ENCODE measurements at regions not wholly inside any gene's neighbourhood (a gene's known extent, or its start where the extent isn't known, plus 50 kb on each side); places are given as distances from the start of the nearest gene placed in this dataset.
"Not testable (repeated sequence)": the region's sequence is repeated elsewhere in the genome, so short reads cannot be mapped to it uniquely, and the experiment has no call there.

DNA sequence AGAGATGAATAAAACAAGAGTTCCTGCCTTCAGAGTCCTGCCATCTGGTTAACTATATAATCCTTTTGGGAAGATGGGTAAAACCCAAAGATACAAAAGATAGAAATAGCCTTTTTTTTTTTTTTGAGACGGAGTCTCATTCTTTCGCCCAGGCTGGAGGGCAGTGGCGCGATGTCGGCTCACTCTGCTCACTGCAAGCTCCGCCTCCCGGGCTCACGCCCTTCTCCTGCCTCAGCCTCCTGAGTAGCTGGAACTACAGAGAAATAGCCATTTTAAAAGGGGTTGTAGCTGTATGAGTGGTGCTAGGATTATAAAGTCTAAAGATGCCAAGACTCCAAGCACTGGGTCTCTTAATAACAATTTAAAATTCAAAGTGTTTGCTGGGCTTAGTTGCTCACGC is 97.2 kb downstream of the KDR start:
- DNase-seq, result no peak

DNA sequence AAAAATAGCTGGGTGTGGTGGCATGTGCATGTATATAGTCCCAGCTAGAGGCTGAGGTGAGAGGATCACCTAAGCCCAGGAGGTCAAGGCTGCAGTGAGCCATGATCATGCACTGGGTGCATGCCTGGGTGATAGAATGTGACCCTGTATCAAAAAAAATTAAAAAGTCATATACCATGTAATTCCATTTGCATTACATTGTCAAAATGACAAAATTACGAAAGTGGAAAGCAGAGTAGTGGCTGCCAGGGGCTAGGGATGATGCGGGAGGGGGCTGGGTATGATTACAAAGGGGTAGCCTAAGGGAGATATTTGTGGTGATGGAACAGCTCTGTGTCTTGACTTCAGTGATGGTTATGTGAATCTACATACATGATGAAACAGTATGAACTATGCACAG is 97.8 kb downstream of the KDR start:
- no peak for DNase-seq

DNA sequence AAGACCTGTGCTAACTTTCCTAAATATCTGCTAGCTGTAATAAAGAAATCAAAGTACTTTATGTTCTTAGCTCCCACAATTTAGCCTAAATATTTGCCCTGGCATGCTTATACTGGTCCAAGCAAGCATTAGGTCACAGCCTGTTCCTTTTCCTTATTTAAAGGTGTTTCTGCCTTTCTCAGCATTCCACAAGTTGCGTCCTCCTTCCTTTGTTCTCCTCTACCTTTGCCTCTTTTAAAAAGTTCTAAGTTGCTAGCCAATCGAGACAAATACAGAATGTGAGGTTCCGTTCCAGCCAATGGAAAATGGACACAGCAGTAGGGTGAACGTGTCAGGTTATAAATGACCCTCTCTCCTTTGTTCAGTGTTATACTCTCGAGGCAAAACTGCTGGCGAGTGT is 99.9 kb downstream of the KDR start:
- DNase-seq, result not testable (repeated sequence)

DNA sequence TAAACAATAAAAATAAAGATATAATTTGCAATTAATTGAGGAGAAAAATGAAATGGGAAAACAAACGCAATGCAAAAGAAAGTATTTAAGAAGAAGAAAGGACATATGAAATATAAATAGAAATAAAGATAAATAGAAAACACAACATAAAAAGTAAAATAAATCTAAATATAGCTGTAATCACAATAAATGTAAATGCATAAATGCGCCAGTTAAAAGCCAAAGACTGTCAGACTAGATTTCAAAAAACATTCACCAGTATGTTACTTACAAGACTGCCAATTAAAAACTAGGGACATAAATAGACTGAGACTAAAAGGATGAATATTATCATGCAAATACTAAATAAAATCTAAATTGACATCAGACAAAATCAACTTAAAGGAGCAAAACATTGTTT is 102.4 kb downstream of the KDR start:
- DNase-seq, result no peak

DNA sequence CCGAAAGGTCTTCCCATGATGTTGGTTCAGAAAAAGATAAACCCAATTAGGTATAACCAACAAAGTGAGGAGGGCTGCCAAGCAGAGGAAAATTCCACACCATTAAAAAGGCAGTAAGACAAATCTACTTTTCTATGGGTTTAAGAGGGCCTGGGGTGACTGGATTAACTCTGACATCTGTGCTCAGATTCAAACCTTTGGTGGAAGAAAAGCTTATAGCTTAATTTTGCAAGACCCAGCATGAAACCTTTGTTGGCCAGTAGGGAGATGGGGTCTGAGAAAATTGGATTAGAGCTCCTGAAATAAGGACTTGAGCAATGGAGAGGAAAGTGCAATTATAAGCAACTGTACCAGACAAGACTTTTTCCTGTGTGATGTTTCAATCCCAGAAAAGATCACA is 104.2 kb downstream of the KDR start:
- no peak for DNase-seq

DNA sequence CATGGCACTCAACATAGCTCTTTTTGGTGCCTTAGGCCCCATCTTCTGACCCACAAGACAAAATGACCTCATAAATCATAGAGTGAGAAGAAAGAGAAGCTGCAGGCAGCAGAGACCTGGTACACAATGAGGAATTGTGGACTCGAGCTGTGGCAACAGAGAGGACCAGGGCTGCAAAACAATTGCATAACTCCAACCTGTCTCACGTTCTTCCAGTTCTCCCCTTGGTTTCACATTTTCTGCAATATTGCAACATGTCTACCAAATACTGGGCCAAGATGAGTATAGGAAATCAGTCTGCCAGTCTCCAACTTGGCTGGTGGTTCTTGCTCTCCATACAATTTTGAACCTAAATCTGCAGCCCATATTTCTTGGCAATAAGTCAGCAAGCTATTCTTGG is 105.3 kb downstream of the KDR start:
- no peak for DNase-seq

DNA sequence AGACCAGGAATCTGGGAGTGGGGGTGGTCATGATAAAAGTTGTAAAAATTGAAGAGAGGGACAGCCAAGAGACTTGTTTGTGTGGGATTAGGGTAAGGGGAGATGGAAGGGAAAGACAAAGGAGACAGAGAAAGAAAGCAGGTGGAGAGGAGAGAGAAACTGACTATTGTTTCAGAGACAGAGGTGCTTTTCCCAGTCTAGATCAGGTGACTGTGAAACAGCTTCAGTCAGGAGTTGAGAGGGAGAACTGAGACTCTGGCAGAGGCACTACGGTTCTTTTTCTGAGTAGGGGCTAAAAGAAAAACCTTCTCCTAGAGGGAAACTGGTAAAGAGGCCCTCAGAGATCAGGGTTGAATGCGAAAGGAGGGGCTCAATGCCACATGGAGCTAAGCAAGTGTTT is 106.4 kb downstream of the KDR start:
- no peak for DNase-seq

DNA sequence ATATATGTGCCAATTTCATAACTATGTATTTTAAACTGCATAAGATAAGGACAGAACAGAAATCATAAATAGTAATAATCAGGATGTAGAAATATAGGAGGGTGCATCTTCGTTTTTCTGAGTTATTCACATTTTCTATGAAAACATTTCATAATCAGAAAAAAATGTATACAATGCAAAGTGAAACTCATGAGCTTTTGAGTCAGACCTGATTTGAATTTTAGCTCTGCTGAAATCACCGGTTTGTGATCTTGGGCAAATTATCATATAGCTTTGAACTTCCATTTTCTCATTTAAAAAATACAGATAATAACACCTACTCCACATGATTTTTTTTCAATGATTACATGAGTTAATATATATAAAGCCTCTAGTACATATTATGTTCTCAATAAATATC is 106.9 kb downstream of the KDR start:
- no peak for DNase-seq

DNA sequence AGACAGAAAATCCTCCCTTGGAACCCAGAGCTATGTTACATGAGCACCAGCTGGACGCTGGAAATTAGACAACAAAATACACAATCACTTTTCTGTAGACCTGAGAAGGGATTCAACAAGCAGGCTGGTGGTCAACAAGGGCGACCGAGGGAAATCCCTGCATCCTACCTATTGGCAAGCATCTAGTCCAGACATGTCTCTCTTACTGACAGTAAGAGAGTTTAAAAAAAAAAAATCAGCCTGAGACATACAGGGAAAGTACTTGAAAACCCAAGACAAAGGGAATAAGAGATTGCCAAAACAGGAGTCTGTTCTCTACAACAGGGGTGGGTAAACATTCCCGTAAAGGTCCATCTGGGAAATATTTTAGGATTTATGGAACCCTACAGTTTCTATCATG is 108.0 kb downstream of the KDR start:
- no peak for DNase-seq

DNA sequence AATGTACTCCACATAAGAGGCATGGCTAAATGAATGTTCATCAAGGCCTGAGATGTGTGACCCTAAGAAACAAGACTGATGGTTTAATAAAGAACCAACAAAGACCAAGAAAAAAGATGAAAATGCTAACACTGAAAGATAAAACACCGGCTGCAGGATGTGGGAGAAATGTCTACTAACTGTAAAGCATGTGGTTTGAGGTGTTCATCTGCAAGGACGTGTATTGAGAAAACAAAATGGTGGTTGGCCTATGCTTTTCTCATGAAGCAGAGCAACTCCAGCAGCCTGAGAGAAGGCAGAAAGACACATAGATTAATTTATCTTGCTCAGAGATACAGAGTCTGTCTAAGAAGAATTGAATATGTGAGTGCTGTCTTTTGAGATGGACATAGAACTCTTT is 109.3 kb downstream of the KDR start:
- no peak for DNase-seq

DNA sequence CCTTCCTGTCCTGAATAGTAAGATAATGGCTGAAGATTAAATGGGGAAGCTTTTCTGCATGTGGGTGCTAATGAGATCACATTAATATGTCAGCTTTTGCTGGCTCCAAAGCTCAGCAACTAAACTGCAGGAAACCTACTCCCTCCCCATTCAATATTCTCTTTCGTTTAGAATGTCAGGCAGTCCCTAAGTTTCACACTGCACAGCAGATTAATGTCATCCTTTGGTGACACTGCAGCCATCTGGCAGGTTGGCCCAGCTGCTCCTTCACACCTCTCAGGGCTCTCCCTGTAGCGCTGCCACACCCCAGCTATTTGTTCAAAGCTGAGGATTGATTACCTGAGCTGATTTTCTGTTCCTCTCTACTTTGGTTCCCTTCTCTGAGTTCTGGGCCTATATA is 110.5 kb downstream of the KDR start:
- DNase-seq, result no peak

DNA sequence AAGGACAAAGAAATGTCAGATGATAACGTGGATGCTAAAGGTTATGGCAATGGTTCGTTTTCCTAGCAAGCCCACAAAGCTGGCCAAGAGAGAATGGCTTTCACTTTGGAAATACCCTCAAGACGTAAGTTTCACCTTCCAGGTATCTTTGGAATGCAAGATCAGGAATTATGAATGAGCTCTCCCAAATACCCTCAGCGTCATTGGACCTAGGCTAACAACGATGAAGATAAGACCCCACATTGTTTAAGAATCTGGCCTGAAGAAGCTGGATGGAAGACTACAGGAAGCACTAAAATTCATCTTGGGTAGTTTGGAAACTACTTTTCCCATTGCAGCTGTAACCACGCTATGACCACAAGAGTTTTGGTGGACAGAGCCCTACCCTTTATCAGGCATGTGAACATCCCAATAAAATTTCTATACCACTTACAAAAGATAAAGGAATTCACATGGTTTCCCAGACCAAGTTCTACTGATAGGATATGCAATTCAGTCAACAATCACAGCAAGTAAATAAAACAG is 111.9 kb downstream of the KDR start:
- DNase-seq, result no peak

DNA sequence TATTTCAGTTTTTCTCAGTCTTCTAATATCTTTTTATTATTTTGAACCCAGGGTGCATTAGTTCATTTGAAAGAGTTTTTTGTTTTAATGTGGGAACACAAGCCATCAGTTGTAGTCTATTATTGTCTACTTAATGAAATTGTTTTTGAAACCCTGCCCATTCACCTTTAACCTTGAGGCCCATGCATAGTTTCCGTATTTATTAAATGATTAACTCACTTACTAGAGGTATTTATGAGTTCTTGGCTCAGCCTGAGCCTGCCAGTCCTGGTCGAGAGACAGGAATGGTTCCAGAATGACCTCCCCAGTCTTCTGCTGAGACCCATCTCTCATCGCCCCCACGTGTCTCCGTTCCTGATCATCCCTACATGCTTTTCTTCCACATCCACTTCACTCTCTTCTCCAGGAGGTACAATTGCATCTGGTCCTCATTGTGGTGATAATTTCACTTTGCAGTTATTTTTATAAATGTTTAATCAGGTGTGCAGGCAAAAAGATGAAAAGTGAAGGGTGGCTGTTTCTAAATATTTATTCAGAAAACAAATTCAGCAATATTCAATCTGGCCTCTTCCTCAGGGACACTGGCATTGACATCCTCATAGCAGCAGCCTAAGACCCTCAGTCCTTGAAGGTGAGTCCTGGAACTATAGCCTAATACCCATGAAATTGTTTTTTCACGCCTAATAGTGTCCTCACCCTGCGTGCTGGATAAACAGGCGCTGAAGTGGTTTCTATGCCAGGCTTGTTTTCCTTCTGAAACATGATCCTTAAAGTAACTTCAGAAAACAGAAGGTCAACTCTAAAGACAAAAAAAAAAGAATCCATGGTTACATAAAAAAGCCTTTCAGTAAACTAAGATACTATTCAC is 112.8 kb downstream of the KDR start:
- no peak for DNase-seq

DNA sequence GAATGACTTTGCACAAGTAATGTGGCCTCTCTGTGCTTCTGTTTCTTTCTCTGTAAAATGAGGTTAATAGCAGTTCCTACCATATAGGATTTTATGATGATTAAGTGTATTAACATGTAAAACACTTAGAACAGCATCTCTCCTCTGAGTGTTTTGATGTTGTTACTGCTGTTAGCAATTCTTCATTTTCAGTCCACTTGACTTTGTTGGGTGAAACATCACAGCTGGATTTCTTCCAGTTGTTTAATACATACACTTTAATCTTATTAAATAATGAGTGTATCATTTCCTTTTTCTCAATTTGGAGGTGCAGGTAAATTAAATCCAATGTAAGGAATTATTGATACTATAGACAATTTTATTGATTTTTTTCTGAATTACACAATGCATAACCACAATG is 113.6 kb downstream of the KDR start:
- DNase-seq, result no peak

DNA sequence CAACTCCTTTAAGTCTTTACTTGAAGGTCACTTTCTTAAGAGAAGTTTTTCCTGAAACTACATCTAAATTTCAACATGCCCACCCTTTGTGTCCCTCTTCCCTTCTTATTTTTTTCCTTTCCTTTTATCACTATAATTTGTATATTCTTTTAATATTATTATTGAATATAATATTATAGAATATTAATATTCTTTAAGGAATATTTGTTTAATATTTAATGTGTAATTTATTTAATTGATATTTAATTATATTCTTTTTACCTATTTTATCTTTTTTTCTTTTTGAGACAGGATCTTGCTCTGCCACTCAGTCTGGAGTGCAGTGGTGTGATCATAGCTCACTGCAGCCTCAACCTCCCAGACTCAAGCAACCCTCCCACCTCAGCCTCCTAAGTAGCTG is 114.8 kb downstream of the KDR start:
- no peak for DNase-seq

DNA sequence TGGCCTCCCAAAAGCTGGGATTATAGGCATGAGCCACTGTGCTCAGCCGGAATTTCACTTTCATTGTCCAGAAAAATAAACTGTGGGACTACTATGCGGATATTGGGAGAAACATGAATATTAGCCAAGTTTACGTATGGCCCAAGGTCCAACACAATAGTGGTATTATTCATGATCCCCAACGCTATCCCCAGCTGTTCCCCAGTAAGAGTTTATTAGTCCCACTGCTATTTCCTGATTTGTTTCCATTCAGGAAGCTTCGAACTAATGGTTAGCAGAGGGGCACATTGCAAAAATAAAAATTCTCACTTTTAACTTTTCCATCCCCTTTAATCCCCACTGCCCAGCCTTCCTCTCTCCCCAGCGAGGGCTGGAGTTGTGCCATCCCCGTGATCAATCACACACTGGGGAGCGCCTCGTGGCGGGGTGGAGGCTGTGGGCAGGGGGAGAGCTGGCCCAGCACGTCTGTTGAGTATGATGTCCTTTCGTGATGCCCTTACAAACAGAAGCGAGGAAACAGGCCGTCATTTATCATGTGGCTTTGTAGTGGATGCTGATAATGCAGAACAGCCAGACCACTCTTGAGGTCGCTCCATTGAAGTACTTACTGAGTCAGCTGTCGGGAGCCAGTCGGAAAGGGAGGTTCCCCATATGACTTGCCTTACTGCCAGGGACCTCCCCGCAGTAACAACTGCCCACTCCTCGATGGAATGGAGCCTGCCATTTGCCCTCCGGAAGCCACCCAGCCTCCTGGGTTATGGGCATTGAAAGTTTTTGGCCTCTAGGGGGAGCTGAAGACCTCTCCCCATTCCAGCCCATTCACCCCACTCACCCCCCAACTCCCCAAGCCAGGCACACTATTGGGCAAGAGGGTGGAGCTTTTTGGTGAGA is 117.0 kb downstream of the KDR start:
- no peak for DNase-seq

DNA sequence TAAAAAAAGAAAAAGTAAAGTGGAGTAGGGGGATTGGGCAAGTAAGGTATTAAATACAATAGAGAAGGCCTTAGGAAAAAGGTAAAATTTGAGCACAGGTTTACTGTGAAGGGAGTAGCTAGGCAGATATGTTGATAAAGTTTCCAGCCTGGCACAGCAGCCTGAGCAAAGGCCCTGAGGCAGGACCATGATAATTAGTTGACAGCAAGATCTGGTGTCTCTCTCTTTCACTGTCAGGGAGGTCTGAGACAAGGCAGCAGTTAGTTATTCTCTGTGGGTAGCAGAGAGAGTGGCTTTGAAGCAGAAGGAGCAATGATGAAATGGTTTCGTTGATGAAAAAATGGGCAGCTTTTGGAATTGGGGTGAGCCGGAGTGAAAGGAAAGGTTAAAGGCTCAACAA is 119.5 kb downstream of the KDR start:
- DNase-seq, result no peak

DNA sequence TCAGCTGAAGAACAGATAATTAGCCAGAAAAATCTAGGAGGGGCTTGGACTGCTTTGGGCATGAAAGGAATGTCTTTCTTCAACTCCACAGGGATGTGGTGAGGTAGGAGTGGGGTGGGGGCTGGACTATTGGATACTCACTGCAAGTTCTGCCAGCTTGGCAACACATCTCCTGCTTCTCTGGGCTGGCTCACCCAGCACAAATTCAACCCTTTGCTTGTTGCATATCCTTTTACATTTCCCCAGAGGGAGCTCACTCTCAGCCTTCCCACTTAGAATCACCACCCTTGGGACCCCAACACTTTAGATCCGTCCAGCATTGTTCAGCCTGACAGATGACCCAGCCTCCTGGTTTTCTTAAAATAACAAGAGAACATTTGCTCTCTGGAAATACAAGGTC is 120.6 kb downstream of the KDR start:
- no peak for DNase-seq

DNA sequence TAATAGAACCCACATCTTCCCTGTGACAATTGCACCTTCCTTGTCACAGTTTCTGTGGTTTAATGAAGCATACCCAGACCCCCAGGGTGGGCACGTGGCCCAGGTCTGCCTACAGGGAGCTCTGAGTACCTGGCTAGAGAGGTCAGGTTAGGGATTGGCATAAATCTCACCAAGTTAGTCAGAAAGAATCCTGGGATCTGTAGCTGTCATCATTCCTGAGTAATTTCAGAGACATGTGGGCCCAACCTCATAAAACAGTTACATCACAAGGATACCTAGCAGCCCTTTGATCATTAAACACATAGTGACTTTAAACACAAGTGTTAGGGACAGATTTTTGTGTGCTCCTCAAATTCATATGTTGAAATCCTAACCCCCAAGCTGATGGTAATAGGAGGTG is 123.0 kb downstream of the KDR start:
- no peak for DNase-seq

DNA sequence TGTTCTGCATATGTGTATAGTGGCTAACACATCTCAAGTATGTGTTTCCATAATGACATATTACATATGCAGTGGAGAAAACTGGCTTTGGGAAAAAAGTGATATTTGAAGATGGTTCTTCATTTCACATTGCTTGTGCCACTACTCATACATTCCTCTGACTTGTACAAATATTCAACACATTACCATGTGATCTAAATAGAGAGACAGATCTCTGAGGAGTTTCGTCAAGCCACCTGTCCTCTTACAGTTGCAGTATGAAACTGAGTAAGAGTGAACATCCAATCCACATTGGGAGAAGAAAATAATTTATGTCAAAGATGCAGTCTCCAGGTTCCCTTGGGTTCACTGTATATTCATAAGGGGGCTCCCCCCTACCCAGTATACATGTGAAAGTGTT is 123.9 kb downstream of the KDR start:
- no peak for DNase-seq

DNA sequence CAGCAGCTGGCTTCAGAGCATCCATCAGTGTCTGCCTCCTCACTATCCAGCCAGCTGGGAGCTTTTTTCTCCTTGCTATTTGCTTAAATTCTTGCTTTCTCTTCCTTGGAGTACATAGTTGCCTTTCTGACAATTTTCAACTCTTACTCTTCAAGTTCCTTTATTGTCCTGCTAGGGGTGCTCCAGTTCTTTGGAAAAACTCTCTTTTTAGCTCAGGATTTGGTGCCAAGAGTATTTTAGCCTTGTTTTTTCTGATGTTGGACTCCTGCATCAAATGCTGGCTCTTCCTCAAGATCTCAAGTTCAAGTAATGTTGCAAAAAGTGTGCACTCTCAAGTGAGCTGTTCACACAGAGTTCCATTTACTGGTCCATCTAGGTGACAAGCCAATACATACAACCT is 126.4 kb downstream of the KDR start:
- DNase-seq, result no peak

DNA sequence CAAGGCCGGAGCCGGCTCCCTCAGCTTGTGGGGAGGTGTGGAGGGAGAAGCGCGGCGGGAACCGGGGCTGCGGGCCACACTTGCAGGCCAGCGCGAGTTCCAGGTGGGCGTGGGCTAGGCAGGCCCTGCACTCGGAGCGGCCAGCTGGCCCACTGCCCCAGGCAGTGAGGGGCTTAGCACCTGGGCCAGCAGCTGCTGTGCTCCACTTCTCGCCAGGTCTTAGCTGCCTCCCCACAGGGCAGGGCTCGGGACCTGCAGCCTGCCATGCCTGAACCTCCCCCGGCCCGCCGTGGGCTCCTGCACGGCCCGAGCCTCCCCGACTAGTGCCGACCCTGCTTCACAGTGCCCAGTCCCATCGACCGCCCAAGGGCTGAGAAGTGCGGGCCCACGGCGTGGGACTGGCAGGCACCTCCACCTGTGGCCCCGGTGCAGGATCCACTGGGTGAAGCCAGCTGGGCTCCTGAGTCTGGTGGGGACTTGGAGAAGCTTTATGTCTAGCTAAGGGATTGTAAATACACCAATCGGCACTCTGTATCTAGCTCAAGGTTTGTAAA is 131.8 kb downstream of the KDR start:
- not testable (repeated sequence) for DNase-seq

DNA sequence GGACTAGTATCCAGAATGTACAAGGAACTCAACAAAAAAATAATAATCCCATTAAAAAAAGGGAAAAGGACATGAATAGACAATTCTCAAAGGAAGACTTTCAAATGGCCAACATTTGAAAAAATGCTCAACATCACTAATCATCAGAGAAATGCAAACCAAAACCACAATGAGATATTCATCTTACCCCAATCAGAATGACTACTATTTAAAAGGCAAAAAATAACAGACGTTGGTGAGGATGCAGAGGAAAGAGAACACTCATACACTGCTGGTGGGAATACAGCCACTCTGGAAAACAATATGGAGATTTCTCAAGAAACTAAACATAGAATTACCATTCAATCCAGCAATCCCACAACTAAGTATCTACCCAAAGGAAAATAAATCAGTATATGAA is 133.1 kb downstream of the KDR start:
- no peak for DNase-seq

DNA sequence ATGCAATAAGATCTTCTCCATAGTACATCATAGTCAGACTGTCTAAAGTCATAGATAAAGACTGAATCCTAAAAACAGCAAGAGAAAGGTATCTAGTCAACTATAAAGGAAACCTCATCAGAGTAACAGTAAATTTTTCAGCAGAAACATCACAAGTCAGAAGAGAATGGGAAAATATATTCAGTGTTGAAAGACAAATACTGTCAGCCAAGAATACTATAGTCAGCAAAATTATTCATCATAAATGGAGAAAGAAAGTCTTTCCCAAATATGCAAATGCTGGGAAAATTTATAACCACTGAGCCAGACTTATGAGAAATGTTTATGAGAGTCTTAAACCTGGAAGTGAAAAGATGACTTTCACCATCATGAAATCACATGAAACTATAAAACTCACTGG is 136.7 kb downstream of the KDR start:
- DNase-seq, result no peak

Measured in SW 1271 (cell line).